Adrenal gland (tissue), 5 donors: ENCODE measurements at regions not wholly inside any gene's neighbourhood (a gene's known extent, or its start where the extent isn't known, plus 50 kb on each side); places are given as distances from the start of the nearest gene placed in this dataset.

ENCODE experiments used
- CTCF ChIP-seq, 6 experiments: fragments of 450-650 bp in 4 of 6; fragments of 200-600 bp in 2 of 6; sonication (generic) in 1 of 6; IDR thresholded peaks; 1 replicate in 5 of 6; 2 replicates in 1 of 6; pipeline versions ENCODE4 v1.5.1 to v1.8.0; 2016 to 2021; ENCODE audit warnings: antibody characterized with exemption in 6 of 6, mild to moderate bottlenecking in 2 of 6, moderate library complexity in 1 of 6
- POLR2A ChIP-seq, 2 donors: fragments of 450-650 bp; IDR thresholded peaks; one replicate each; pipeline ENCODE4 v1.6.1; 2017; ENCODE audit warnings: antibody characterized with exemption in 2 of 2, mild to moderate bottlenecking in 2 of 2, moderate library complexity in 1 of 2
- donor health status: DM: no; HTN: no; CAD: no.

- TF ChIP-seq CTCF (IDR thresholded peaks at IDR 0.05) (no peak), POLR2A (IDR thresholded peaks at IDR 0.05) (no peak)
Observed at GRCh38 chr6:6753301-6753700, 164.8 kb downstream of the LY86 start.
